ENCODE measurements at regions not wholly inside any gene's neighbourhood (a gene's known extent, or its start where the extent isn't known, plus 50 kb on each side); places are given as distances from the start of the nearest gene placed in this dataset.

DNA sequence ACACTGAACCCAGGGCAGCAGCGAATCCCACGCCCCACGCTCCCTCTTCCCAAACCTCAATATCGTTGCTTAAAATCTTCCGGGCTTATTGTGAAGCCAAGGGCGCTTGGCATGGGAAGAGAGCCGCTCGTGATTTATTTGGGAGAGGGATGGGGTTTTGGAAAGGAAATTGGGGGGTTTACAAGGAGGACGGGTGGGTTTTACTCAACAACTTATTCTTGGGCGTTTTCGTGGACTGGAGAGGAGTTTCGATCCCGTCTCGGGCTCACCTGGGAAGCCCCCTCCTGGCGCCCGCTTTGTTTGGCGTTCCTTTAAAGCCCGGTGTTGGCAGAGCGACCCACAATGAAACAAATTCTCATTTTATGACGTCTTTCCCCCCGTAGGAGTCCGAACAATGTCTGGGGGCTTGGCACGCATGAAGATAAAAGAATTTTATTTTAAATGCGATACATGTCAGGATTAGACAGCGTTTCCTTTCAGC, 135.3 kb downstream of the INSIG2 start:
- peak; percentile 23 to 27 for ATAC-seq
- Mint-ChIP-seq H3K27ac (peak overlapping the region; percentile 56 to 69), H3K9me3 (no peaks in the 10 kb centered on the region), H3K36me3 (no peaks in the 10 kb centered on the region)
- no peak for DNase-seq (ENCODE audit: low spot score in 2 of 2)

DNA sequence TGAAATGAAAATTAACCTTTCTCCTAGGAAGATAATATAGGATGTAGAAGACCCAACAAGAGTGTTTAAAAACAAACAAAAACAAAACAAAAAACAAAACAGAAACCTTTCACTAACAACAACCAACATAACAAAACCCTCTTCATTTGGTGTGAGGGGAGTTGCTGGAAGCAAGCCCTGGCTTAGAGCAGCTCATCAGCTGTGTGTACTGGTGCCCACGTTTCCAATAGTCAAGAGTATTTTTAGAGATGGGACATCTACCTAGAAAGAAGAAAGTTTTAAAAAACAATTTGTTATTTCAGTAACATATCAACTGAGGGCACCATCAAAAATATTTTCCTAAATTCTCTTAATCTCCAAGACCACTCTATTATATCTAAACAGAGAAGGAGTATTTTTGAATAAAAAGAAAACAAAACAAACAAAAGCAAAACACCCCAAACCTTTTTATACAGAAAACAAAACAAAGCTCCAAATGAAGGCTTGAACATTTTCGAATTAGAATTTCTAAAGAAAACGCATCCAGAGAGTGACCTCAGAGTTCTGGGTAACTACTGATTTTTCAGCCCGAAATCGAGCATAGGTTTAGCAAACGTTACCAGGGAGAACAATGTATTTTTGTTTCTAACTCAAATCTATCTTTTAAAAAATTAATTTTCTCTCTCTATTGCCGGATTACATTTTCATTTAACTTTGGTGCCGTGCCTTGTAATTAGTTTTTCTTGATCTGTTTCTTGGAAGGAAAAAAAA, 134.6 kb downstream of the INSIG2 start:
- Mint-ChIP-seq H3K36me3 (no peaks in the 10 kb centered on the region), H3K27ac (no peak overlapping the region), H3K9me3 (no peaks in the 10 kb centered on the region)
- ATAC-seq: no peak
- DNase-seq (ENCODE audit: low spot score in 2 of 2): no peak

DNA sequence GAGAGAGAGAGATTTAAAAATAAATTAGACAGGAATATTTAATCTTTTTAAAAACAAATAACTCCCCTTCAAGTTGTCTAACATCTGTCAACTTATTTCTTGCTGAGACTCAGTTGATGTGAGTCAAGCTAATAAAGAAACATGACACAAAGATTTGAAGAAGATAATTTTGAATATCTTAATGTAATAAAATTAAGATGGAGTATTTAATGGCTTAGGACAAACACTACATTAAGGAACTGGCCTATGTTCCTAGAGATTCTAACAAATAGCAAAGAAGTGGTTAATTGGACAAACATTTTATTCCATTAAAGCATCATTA, 134.0 kb downstream of the INSIG2 start:
- Mint-ChIP-seq H3K9me3 (no peaks in the 10 kb centered on the region), H3K27ac (no peak overlapping the region), H3K36me3 (no peaks in the 10 kb centered on the region)
- DNase-seq (ENCODE audit: low spot score in 2 of 2) (no peak), ATAC-seq (no peak)

DNA sequence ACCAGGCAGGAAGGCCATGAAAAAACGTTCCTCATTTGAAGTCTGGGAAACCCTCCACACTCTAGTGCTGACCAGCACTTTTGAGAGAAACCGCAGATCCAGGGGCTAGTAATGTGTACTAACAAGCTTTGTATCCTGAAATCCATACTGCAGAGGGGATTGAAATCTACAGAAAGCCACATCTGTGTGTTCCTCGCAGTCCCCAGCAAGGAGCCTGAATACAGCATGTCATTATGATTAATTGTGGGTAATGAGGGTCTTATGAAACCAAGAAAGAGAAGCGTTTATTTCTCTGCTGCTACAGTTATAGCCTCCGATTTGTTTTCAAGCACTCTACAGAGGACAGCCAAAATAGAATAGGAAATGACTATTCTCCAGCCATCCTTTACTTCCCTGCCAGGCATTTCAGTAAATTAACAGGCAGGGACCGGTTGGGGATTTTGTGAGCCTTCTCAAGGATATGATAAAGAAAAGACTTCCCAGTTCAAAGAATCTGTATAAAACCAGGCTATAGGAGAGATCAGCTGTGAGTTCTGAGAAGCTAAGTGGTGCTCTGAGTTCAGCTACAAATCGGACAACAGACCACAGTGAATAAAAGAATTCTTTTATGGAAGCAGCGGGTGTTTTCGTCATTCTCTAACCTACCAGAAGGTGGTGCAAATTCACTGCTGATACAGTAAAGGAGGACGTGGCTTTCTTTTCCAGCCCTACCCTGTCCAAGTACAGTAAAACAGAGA, 133.4 kb downstream of the INSIG2 start:
- Mint-ChIP-seq H3K27ac (no peak overlapping the region), H3K36me3 (no peaks in the 10 kb centered on the region), H3K9me3 (no peaks in the 10 kb centered on the region)
- peak in 1 of 2 donors; percentile 39 for DNase-seq (ENCODE audit: low spot score in 2 of 2)
- peak; percentile 66 to 77 for ATAC-seq

DNA sequence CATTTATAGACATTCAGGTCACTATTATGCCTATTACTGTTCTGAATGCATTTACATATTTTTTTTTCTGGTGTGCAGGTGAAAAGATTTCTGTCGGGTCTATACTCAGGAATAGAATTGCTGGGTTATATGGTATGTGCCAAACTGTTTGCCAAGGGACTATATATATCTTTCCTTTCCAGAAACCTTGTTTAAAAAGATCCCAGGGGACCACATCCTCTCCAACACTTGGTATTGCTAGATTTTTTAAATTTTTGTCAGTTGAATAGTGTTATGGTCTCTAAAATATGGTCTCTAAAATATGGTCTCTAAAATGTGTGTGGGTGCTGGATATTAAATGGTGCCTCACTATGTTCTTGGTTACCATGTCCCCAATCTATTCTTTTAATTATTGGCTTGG, 131.3 kb downstream of the INSIG2 start:
- Mint-ChIP-seq H3K36me3 (no peaks in the 10 kb centered on the region), H3K9me3 (no peaks in the 10 kb centered on the region), H3K27ac (no peak overlapping the region)
- ATAC-seq: no peak
- DNase-seq (ENCODE audit: low spot score in 2 of 2): no peak

DNA sequence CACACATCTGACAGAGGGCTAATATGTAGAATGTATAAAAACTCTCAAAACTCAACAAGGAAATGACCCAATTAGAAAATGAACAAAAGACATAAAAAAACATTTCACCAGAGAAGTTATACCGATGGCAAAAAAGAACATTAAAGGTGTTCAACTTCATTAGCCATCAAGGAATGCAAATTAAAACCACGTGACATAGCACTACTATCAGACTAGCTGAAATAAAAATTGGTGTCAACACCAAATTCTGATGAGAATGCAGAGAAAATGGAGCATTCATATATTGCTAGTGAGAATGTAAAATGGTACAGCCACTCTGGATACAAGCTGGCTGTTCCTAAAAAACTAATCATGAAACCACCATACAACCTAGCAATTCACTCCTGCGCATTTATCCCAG, 128.0 kb downstream of the INSIG2 start:
- Mint-ChIP-seq H3K27ac (no peak overlapping the region), H3K36me3 (no peaks in the 10 kb centered on the region)
- ATAC-seq: no peak

DNA sequence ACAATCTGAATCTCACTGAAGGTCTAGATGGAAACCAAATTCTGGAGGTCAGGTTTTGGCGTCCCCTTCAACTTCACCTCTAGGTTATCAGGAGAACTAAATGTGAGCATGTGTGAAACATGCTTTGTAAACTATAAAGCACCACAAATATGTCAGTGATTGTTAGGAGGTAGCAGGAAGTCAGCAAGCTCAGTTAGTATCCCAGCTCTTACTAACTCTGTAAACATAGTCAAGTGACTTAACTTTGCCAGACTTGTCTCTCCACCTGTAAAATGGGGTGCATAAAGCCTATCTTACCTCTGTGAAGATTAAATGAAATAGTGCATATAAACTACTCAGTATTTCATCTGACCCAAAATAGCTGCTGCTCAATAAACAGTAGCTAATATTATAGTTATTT, 121.5 kb downstream of the INSIG2 start:
- Mint-ChIP-seq H3K27ac (no peak overlapping the region), H3K36me3 (no peaks in the 10 kb centered on the region), H3K9me3 (no peaks in the 10 kb centered on the region)
- DNase-seq (ENCODE audit: low spot score in 2 of 2): no peak
- ATAC-seq: no peak

More for the DNA sequence above, 128.0 kb downstream of the INSIG2 start:
- no peaks in the 10 kb centered on the region for H3K9me3 Mint-ChIP-seq
- no peak for DNase-seq (ENCODE audit: low spot score in 2 of 2)

DNA sequence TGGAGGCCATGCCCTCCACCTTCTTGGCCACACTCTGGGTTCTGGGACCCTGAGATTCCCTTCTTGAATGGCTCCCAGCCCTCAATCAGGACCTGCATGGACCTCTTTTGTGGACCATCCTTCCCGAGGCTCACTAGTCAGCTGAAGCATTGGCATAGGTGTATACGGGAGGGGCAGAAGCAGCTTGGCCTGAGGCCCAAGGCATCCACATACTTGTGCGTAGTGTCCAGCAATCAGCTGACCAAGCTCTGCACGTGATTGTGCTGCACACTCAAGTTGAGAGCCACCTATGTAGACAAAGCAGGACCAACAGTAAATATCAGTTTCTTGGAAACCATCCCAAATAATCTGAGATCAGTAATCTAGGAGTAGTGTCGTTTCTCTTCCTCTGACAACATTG, 119.6 kb downstream of the INSIG2 start:
- peak overlapping the region in 1 of 2 donors; percentile 25 for H3K27ac Mint-ChIP-seq
- DNase-seq (ENCODE audit: low spot score in 2 of 2) (no peak), ATAC-seq (no peak)
- no peaks in the 10 kb centered on the region for H3K9me3 Mint-ChIP-seq
- no peaks in the 10 kb centered on the region for H3K36me3 Mint-ChIP-seq

DNA sequence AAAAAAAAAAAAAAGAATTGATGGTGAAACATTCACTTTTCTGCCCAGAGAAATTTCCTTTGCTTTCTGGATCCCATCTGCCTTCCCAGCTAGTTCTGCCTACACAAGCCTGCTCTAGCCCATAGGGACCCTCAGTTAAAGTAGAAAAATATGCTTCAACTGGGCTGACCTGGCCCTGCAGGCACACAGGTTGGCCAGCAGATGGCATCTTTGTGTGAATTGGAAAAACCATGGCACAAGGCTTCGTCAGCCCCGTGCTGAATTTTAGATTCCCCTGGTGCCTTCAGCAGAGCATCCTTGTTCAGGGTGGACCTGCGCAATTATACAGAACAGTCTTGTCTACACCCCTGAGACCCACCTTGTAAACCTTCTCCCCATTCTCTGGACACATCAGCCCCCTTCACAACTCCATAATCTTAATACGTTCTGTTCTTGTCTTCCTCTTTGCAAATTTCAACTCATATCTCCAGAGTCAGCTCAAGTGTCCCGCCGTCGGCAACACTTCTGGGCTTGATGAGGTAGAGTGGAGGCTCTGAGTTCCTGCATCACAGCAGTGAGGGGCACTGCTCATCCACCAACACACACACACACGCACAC, 114.5 kb downstream of the INSIG2 start:
- peak; percentile 77 to 88 for ATAC-seq
- no peaks in the 10 kb centered on the region for H3K9me3 Mint-ChIP-seq
- H3K27ac Mint-ChIP-seq: no peak overlapping the region
- DNase-seq (ENCODE audit: low spot score in 2 of 2): peak in 1 of 2 donors; percentile 64
- H3K36me3 Mint-ChIP-seq: no peaks in the 10 kb centered on the region

DNA sequence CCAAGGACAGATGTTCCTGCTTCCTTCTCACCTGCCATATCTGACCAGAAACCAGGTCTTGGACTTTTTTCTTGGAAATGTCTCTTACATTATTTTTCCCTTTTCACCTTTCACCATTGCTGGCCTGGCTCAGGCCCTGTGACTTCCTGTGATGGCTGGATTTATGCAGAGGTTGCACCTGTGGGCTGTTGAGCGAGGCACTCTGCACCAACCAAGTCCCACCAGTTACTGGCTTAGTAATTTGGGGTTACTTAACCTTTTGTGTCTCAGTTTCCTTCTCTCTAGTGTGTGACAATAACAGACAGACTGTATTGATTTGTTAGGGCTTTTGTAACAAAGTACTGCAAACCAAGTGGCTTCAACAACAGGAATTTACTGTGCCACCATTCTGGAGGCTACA, 110.0 kb downstream of the INSIG2 start:
- no peaks in the 10 kb centered on the region for H3K36me3 Mint-ChIP-seq
- ATAC-seq (peak; percentile 29 to 39), DNase-seq (ENCODE audit: low spot score in 2 of 2) (no peak)
- no peaks in the 10 kb centered on the region for H3K9me3 Mint-ChIP-seq
- no peak overlapping the region for H3K27ac Mint-ChIP-seq

DNA sequence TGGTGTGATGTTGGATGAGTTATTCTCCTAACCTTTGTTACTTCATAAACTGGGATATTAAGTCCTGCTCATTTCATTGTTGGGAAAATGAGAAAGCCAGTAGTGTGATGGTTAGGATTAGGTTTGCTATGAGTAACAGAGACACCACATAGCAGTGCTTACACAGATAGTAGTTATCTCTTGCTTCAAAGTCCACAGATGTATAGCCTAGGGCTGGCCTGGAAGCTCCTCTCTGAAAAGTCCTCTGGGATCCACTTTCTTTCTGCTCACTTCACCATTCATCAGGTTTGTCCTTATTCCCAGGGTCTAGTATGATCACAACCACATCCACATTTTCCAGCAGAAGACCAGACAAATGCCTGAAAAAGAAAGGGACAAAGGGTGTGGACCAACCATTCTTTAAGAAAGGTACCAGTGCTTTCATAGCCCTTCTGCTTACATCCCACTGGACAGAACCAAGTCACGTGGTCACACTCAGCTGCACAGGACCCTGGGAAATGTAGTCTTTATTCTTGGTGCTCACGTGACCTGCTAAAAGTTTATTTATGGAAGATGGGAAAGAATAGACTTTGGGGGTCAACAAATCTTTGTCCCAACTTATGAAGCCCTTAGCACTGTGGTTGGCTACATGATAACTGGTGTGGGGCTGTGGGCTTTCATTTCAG, 108.9 kb downstream of the INSIG2 start:
- Mint-ChIP-seq H3K27ac (no peak overlapping the region), H3K36me3 (no peaks in the 10 kb centered on the region), H3K9me3 (no peaks in the 10 kb centered on the region)
- no peak for DNase-seq (ENCODE audit: low spot score in 2 of 2)
- ATAC-seq: peak in 1 of 2 donors; percentile 56

DNA sequence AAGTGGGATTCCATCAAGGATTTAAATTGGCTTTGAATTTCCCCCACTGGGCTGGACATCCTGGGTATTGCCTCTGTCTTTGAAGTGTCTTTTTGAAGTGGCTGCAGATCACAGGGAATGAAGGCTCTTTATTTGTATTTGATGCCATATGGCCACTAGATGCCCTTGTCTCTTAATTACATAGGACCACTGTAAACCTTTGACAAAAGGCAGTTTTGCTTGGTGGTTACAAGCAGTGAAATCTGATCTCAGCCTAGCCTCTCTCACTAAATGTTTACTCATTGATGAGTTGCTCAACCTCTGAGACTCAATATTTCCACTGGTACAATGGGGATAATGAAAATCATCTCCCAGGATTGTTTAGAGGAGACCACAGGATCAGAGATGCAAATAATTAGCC, 102.2 kb downstream of the INSIG2 start:
- no peak for DNase-seq (ENCODE audit: low spot score in 2 of 2)
- Mint-ChIP-seq H3K27ac (no peak overlapping the region), H3K9me3 (no peaks in the 10 kb centered on the region), H3K36me3 (peaks cover 10 to 11% of the 10 kb centered on the region in 2 donors)
- ATAC-seq: no peak

DNA sequence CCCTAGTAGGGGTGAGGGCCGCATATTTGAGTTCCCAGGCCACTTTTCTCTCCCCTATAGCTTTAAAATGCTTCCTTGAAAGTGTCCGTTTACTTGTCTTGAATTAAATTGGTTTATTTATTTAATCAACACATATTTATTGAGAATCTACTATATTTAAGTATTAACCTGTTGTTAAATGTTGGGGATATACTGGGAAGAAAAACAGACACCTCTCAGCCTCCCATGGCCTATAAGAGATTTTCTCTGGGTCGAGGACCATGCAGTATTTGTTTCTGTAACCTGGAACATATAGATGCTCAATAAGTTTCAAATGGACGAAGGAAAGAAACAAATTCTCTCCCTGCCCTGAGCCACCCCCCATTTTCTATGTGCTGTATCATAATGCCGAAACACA, 98.6 kb downstream of the INSIG2 start:
- peak overlapping the region in 1 of 2 donors; percentile 92 for H3K27ac Mint-ChIP-seq
- ATAC-seq (no peak), DNase-seq (ENCODE audit: low spot score in 2 of 2) (no peak)
- no peaks in the 10 kb centered on the region for H3K9me3 Mint-ChIP-seq
- peaks cover 10 to 11% of the 10 kb centered on the region in 2 donors for H3K36me3 Mint-ChIP-seq

DNA sequence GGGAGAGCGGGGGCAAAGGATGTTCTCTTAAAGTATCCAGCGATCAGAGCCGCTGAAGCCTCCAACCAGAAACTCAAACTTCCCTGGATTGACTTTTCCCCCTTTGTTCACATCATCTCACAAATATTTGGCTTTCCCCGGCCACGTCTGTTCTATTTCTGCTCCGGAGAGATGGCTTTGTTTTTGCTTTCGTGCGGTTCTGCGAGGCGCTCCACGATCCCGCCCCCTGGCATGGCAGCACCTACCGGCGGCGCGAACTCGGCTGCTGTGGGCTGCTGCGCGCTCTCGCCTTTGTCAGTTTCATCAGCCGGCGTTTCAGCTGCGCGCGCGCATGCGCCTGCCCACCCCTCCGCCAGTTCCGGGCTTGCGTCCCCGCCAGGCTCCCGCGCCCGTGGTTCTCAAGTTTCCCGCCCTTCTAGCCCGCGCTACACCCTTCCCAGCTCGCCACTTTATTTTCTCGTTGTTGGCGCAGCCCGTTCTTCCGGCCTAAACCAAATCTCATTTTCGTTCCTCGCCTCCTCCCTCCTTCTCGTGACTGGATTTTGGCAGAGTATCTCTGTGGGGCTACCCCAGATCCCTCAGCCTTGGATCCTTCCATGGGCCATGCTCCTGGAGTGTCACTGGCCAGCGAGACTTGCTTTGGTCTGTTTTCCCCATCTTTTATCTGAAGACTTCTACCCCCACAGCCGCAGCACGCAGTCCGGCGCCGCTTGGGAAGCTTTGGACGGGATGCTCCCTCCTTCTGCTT, 98.0 kb downstream of the INSIG2 start:
- H3K9me3 Mint-ChIP-seq: no peaks in the 10 kb centered on the region
- peak overlapping the region; percentile 92 to 98 for H3K27ac Mint-ChIP-seq
- H3K36me3 Mint-ChIP-seq: peaks cover 10 to 11% of the 10 kb centered on the region in 2 donors
- ATAC-seq (peak; percentile 87 to 93), DNase-seq (ENCODE audit: low spot score in 2 of 2) (peak; percentile 83 to 91)

DNA sequence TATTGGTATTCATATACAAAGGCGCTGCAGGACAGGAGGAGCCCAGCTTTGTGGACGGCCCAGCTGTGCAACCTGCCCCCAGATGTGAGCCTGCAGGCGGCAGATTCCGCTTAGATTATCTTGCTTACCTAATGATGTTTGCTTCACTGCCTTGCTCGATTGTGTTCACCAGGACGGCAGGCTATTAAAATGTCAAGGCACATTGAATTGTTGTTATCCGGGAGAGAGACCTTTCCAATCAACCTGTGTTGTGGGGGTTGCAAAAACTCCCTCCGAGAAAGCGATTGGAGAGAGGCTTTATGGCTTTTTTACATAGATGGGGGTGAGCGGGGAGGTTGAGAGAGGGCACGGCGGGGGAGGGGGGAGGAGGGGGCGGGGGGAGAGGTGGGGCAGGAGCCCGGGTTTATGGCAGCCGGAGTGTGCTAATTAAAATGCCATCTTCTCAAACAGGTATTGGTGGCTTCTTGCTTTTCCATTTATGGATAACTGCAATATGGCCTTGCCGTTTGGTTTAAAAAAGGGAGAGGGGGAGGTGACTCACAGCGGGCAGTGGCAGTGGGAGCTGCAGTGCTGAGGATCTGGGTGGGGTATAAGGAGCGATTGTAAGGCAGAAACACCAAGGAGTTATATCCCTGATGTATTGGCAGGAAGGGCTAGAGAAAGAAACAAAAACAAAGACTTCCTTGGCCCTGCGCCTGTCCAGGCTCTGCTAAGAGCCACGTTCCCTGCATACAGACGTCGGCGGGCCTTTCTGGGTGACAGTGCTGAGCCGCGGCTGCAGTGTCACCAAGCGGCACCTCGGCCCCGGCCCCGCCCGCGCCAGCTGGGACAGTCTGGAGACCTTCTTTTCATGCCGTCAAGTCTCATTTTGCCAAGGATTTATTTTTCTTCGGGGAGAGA, 97.2 kb downstream of the INSIG2 start:
- peak overlapping the region; percentile 92 to 98 for H3K27ac Mint-ChIP-seq
- DNase-seq (ENCODE audit: low spot score in 2 of 2) (peak; percentile 60 to 68), ATAC-seq (peak; percentile 80 to 84)
- no peaks in the 10 kb centered on the region for H3K9me3 Mint-ChIP-seq
- peaks cover 10 to 11% of the 10 kb centered on the region in 2 donors for H3K36me3 Mint-ChIP-seq

Data from activated naive CD4-positive, alpha-beta T cell treated with anti-CD3 and anti-CD28 coated beads, Interleukin-2, amount 50 U/mL, for 72 hours (primary cell).